ENCODE measurements at regions not wholly inside any gene's neighbourhood (a gene's known extent, or its start where the extent isn't known, plus 50 kb on each side); places are given as distances from the start of the nearest gene placed in this dataset.
"Not testable (repeated sequence)": the region's sequence is repeated elsewhere in the genome, so short reads cannot be mapped to it uniquely, and the experiment has no call there.

DNA sequence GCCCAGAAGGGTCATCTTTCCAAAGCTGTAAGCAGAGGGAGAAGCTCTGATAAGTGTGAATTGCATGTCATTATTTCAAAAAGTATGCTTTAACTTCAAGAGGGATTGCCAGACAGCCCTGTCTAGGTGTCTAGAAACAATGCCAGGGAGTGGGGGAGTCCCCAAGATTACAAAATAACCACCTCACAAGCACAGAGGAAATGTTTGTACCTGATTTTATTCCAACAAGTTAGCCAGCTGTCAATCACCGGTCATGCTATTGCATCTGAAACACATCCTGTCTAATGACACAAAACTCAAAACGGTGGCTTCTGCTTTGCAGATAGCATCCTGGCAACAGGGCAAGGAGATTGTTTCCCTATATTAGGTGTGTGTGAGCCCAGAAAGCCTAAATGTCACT is 154.2 kb upstream of the WWC1 start:
- H3K4me3 ChIP-seq = no peak overlapping the region
- H3K36me3 ChIP-seq = no peaks in the 10 kb centered on the region
- intact Hi-C loops (cut with DNase I) = no loop called here
- no peaks in the 10 kb centered on the region for H3K27me3 ChIP-seq
- no peaks in the 10 kb centered on the region for H3K9me3 ChIP-seq
- peaks cover 0 to 8% (median 0%) of the 10 kb centered on the region in 3 donors for H3K4me1 ChIP-seq
- WGBS, 2 donors = 55 to 57% methylated on average over 2 of the region's 2 CpGs
- ATAC-seq = peak in 3 of 4 donors; percentile 18 to 51 (median 26)
- FAIRE-seq = no peak
- TF ChIP-seq, protein P1, sequence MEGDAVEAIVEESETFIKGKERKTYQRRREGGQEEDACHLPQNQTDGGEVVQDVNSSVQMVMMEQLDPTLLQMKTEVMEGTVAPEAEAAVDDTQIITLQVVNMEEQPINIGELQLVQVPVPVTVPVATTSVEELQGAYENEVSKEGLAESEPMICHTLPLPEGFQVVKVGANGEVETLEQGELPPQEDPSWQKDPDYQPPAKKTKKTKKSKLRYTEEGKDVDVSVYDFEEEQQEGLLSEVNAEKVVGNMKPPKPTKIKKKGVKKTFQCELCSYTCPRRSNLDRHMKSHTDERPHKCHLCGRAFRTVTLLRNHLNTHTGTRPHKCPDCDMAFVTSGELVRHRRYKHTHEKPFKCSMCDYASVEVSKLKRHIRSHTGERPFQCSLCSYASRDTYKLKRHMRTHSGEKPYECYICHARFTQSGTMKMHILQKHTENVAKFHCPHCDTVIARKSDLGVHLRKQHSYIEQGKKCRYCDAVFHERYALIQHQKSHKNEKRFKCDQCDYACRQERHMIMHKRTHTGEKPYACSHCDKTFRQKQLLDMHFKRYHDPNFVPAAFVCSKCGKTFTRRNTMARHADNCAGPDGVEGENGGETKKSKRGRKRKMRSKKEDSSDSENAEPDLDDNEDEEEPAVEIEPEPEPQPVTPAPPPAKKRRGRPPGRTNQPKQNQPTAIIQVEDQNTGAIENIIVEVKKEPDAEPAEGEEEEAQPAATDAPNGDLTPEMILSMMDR (IDR thresholded peaks at IDR 0.05) = no peak
- DNase-seq = no peak
- H3K27ac ChIP-seq = no peak overlapping the region

DNA sequence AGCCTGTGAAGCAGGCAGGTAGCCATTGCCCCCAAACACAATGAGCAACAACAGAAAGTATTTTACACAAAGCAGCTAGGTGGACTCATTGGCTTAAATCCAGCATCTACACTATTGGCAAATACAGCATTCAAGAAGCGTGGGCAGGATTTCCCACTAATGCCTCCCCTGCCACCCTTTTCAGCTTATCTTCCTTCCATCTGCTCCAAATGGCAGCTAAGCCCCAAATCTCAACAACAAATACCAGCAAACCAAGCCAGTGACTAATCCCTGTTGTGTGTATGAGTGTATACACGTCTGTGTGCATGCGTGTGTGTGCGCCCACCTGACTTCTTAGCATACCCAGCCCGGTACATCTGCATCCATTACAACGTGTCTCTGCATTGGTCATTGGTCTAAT is 151.2 kb upstream of the WWC1 start:
- no peak for FAIRE-seq
- intact Hi-C loops (cut with DNase I) = no loop called here
- ATAC-seq = no peak
- 90 to 92% methylated on average over 6 of the region's 6 CpGs for WGBS, 2 donors
- Histone ChIP-seq H3K36me3 (no peaks in the 10 kb centered on the region), H3K27me3 (no peaks in the 10 kb centered on the region), H3K27ac (no peak overlapping the region), H3K4me1 (peaks cover 0 to 8% (median 0%) of the 10 kb centered on the region in 3 donors), H3K9me3 (no peaks in the 10 kb centered on the region), H3K4me3 (no peak overlapping the region)
- no peak for DNase-seq
- TF ChIP-seq, protein P1 (IDR thresholded peaks at IDR 0.05) = no peak

DNA sequence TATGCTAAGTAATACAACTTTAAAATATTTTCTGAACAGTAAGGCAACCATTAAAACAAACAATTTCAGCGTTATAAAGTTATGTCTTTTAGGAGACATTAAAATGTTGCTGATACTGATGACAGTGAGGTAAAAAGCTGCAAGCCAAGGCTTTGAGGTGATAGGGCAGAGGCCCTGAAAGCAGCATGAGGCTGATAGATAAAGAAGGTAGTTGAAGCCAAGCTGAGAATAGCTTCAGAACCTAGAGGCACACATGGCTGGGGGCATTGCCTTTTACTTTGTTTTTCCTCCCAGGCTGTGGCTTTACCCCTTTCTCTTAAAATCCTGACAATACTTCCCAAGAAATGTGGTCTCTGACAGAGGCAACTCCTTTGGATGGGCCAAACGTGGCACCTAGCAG is 149.0 kb upstream of the WWC1 start:
- Histone ChIP-seq H3K9me3 (no peaks in the 10 kb centered on the region), H3K27ac (no peak overlapping the region), H3K27me3 (no peaks in the 10 kb centered on the region), H3K4me3 (no peak overlapping the region), H3K4me1 (no peaks in the 10 kb centered on the region), H3K36me3 (no peaks in the 10 kb centered on the region)
- intact Hi-C loops (cut with DNase I) = no loop called here
- ATAC-seq = no peak
- no peak for FAIRE-seq
- TF ChIP-seq, protein P1 (IDR thresholded peaks at IDR 0.05) = no peak
- WGBS, 2 donors = 57 to 76% methylated on average over 2 of the region's 2 CpGs
- DNase-seq = no peak

GRCh38 chr5:168143521-168143920 is 147.9 kb upstream of the WWC1 start:
- intact Hi-C loops (cut with DNase I); ATAC-seq; DNase-seq; H3K27ac ChIP-seq; FAIRE-seq; H3K9me3 ChIP-seq; H3K4me1 ChIP-seq; H3K4me3 ChIP-seq; H3K27me3 ChIP-seq; H3K36me3 ChIP-seq: not testable (repeated sequence)
- WGBS, 2 donors = 81 to 89% methylated on average over 5 to 7 of the region's 7 CpGs

DNA sequence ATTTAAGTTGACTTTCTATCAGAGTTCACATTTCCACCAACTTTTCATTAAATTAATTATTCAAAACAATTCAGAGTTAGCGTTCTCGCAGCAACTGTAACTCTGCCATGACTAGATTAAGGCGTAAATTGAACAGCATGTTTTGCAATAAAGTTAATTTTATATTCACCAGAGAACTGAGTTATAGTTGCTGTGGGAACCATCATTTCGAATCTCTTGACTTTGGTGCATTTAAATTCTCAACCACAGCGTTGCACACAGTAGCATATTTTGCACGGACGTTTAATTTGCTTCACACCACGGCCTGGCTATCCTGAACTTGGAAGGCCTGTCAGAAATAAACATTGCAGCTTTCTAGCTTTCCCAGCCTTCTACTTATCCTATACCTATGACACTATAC is 144.3 kb upstream of the WWC1 start:
- no peaks in the 10 kb centered on the region for H3K27me3 ChIP-seq
- no peak for FAIRE-seq
- DNase-seq = no peak
- no peak overlapping the region for H3K27ac ChIP-seq
- H3K4me1 ChIP-seq = no peaks in the 10 kb centered on the region
- intact Hi-C loops (cut with DNase I) = no loop called here
- WGBS, 2 donors = 80 to 81% methylated on average over 8 of the region's 8 CpGs
- no peaks in the 10 kb centered on the region for H3K36me3 ChIP-seq
- no peaks in the 10 kb centered on the region for H3K9me3 ChIP-seq
- TF ChIP-seq, protein P1 (IDR thresholded peaks at IDR 0.05) = no peak
- H3K4me3 ChIP-seq = no peak overlapping the region
- no peak for ATAC-seq

Measured in pancreas (tissue), 10 donors.